ENCODE measurements at regions not wholly inside any gene's neighbourhood (a gene's known extent, or its start where the extent isn't known, plus 50 kb on each side); places are given as distances from the start of the nearest gene placed in this dataset.

- no peaks in the 10 kb centered on the region for H3K36me3 ChIP-seq (ENCODE audit: control insufficient read depth in 2 of 2, insufficient read depth in 2 of 2, low read length in 2 of 2)
- no peak overlapping the region for H3K9ac ChIP-seq (ENCODE audit: low read length in 2 of 2)
These were observed 1464.5 kb downstream of the ZPLD1 start for GRCh38 chr3:103899328-103899727.

DNA sequence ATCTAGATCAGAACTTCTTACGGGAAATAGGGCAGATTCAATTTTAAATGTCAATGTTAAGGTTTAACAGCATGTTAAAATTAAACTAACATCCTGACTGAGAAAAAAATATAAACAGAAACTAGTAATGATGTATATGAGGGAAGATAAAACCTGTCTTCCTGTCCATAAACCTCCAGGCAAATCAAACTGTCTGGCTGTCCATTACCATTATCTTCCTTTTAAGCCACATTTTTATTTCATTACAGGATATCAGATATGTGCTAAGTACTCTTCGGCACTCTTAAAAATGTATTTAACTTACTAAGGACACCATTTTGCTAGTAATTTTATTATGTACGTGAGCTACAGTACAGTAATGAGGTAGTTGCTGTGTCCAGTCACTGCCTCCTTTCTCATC is 1461.7 kb upstream of the ALCAM start:
- Histone ChIP-seq H3K9ac (ENCODE audit: low read length in 2 of 2) (no peak overlapping the region), H3K4me1 (ENCODE audit: control insufficient read depth, insufficient read depth, low read length) (no peaks in the 10 kb centered on the region), H3K27me3 (ENCODE audit: control insufficient read depth in 1 of 2, insufficient read depth in 2 of 2, low read length in 2 of 2) (no peaks in the 10 kb centered on the region), H3K27ac (ENCODE audit: low read length) (no peak overlapping the region), H3K9me3 (ENCODE audit: control insufficient read depth in 2 of 2, low read length in 2 of 2) (no peaks in the 10 kb centered on the region), H3K4me3 (ENCODE audit: low read length in 2 of 2) (no peak overlapping the region), H3K36me3 (ENCODE audit: control insufficient read depth in 2 of 2, insufficient read depth in 2 of 2, low read length in 2 of 2) (no peaks in the 10 kb centered on the region)

More at GRCh38 chr3:103899328-103899727, 1464.5 kb downstream of the ZPLD1 start:
- Histone ChIP-seq H3K4me3 (ENCODE audit: low read length in 2 of 2) (no peak overlapping the region), H3K4me1 (ENCODE audit: control insufficient read depth, insufficient read depth, low read length) (no peaks in the 10 kb centered on the region), H3K27me3 (ENCODE audit: control insufficient read depth in 1 of 2, insufficient read depth in 2 of 2, low read length in 2 of 2) (no peaks in the 10 kb centered on the region), H3K27ac (ENCODE audit: low read length) (no peak overlapping the region), H3K9me3 (ENCODE audit: control insufficient read depth in 2 of 2, low read length in 2 of 2) (no peaks in the 10 kb centered on the region)

GRCh38 chr3:103906304-103906703 is 1460.4 kb upstream of the ALCAM start:
- Histone ChIP-seq H3K27me3 (ENCODE audit: control insufficient read depth in 1 of 2, insufficient read depth in 2 of 2, low read length in 2 of 2) (no peaks in the 10 kb centered on the region), H3K36me3 (ENCODE audit: control insufficient read depth in 2 of 2, insufficient read depth in 2 of 2, low read length in 2 of 2) (no peaks in the 10 kb centered on the region), H3K4me3 (ENCODE audit: low read length in 2 of 2) (no peak overlapping the region), H3K9ac (ENCODE audit: low read length in 2 of 2) (no peak overlapping the region), H3K4me1 (ENCODE audit: control insufficient read depth, insufficient read depth, low read length) (no peaks in the 10 kb centered on the region), H3K27ac (ENCODE audit: low read length) (no peak overlapping the region), H3K9me3 (ENCODE audit: control insufficient read depth in 2 of 2, low read length in 2 of 2) (no peaks in the 10 kb centered on the region)

GRCh38 chr3:103906808-103907207 is 1459.9 kb upstream of the ALCAM start:
- Histone ChIP-seq H3K36me3 (ENCODE audit: control insufficient read depth in 2 of 2, insufficient read depth in 2 of 2, low read length in 2 of 2) (no peaks in the 10 kb centered on the region), H3K9me3 (ENCODE audit: control insufficient read depth in 2 of 2, low read length in 2 of 2) (no peaks in the 10 kb centered on the region), H3K9ac (ENCODE audit: low read length in 2 of 2) (no peak overlapping the region), H3K27ac (ENCODE audit: low read length) (no peak overlapping the region), H3K4me1 (ENCODE audit: control insufficient read depth, insufficient read depth, low read length) (no peaks in the 10 kb centered on the region), H3K4me3 (ENCODE audit: low read length in 2 of 2) (no peak overlapping the region), H3K27me3 (ENCODE audit: control insufficient read depth in 1 of 2, insufficient read depth in 2 of 2, low read length in 2 of 2) (no peaks in the 10 kb centered on the region)

- H3K27me3 ChIP-seq (ENCODE audit: control insufficient read depth in 1 of 2, insufficient read depth in 2 of 2, low read length in 2 of 2) = no peaks in the 10 kb centered on the region
- no peak overlapping the region for H3K9ac ChIP-seq (ENCODE audit: low read length in 2 of 2)
- H3K9me3 ChIP-seq (ENCODE audit: control insufficient read depth in 2 of 2, low read length in 2 of 2) = no peaks in the 10 kb centered on the region
- H3K36me3 ChIP-seq (ENCODE audit: control insufficient read depth in 2 of 2, insufficient read depth in 2 of 2, low read length in 2 of 2) = no peaks in the 10 kb centered on the region
- H3K27ac ChIP-seq (ENCODE audit: low read length) = no peak overlapping the region
- H3K4me3 ChIP-seq (ENCODE audit: low read length in 2 of 2) = no peak overlapping the region
- no peaks in the 10 kb centered on the region for H3K4me1 ChIP-seq (ENCODE audit: control insufficient read depth, insufficient read depth, low read length)
These were observed 1459.1 kb upstream of the ALCAM start for GRCh38 chr3:103907567-103907966.

GRCh38 chr3:103909395-103909794 is 1457.3 kb upstream of the ALCAM start:
- H3K4me3 ChIP-seq (ENCODE audit: low read length in 2 of 2) = no peak overlapping the region
- no peaks in the 10 kb centered on the region for H3K4me1 ChIP-seq (ENCODE audit: control insufficient read depth, insufficient read depth, low read length)
- no peak overlapping the region for H3K27ac ChIP-seq (ENCODE audit: low read length)
- H3K36me3 ChIP-seq (ENCODE audit: control insufficient read depth in 2 of 2, insufficient read depth in 2 of 2, low read length in 2 of 2) = no peaks in the 10 kb centered on the region
- no peaks in the 10 kb centered on the region for H3K9me3 ChIP-seq (ENCODE audit: control insufficient read depth in 2 of 2, low read length in 2 of 2)
- no peak overlapping the region for H3K9ac ChIP-seq (ENCODE audit: low read length in 2 of 2)
- no peaks in the 10 kb centered on the region for H3K27me3 ChIP-seq (ENCODE audit: control insufficient read depth in 1 of 2, insufficient read depth in 2 of 2, low read length in 2 of 2)

- Histone ChIP-seq H3K27ac (ENCODE audit: low read length) (no peak overlapping the region), H3K9me3 (ENCODE audit: control insufficient read depth in 2 of 2, low read length in 2 of 2) (no peaks in the 10 kb centered on the region), H3K9ac (ENCODE audit: low read length in 2 of 2) (no peak overlapping the region), H3K4me3 (ENCODE audit: low read length in 2 of 2) (no peak overlapping the region), H3K27me3 (ENCODE audit: control insufficient read depth in 1 of 2, insufficient read depth in 2 of 2, low read length in 2 of 2) (no peaks in the 10 kb centered on the region), H3K36me3 (ENCODE audit: control insufficient read depth in 2 of 2, insufficient read depth in 2 of 2, low read length in 2 of 2) (no peaks in the 10 kb centered on the region), H3K4me1 (ENCODE audit: control insufficient read depth, insufficient read depth, low read length) (no peaks in the 10 kb centered on the region)
These were observed 1448.4 kb upstream of the ALCAM start for GRCh38 chr3:103918336-103918735.

- Histone ChIP-seq H3K36me3 (ENCODE audit: control insufficient read depth in 2 of 2, insufficient read depth in 2 of 2, low read length in 2 of 2) (no peaks in the 10 kb centered on the region), H3K4me3 (ENCODE audit: low read length in 2 of 2) (no peak overlapping the region), H3K9me3 (ENCODE audit: control insufficient read depth in 2 of 2, low read length in 2 of 2) (no peaks in the 10 kb centered on the region), H3K9ac (ENCODE audit: low read length in 2 of 2) (no peak overlapping the region), H3K27ac (ENCODE audit: low read length) (no peak overlapping the region), H3K4me1 (ENCODE audit: control insufficient read depth, insufficient read depth, low read length) (no peaks in the 10 kb centered on the region), H3K27me3 (ENCODE audit: control insufficient read depth in 1 of 2, insufficient read depth in 2 of 2, low read length in 2 of 2) (no peaks in the 10 kb centered on the region)
These were observed 1447.4 kb upstream of the ALCAM start for GRCh38 chr3:103919327-103919726.

GRCh38 chr3:103923907-103924306 is 1442.8 kb upstream of the ALCAM start:
- H3K9me3 ChIP-seq (ENCODE audit: control insufficient read depth in 2 of 2, low read length in 2 of 2) = no peaks in the 10 kb centered on the region
- H3K27me3 ChIP-seq (ENCODE audit: control insufficient read depth in 1 of 2, insufficient read depth in 2 of 2, low read length in 2 of 2) = no peaks in the 10 kb centered on the region
- no peak overlapping the region for H3K9ac ChIP-seq (ENCODE audit: low read length in 2 of 2)
- H3K27ac ChIP-seq (ENCODE audit: low read length) = no peak overlapping the region
- H3K4me1 ChIP-seq (ENCODE audit: control insufficient read depth, insufficient read depth, low read length) = no peaks in the 10 kb centered on the region
- no peaks in the 10 kb centered on the region for H3K36me3 ChIP-seq (ENCODE audit: control insufficient read depth in 2 of 2, insufficient read depth in 2 of 2, low read length in 2 of 2)
- H3K4me3 ChIP-seq (ENCODE audit: low read length in 2 of 2) = no peak overlapping the region

- Histone ChIP-seq H3K4me3 (ENCODE audit: low read length in 2 of 2) (no peak overlapping the region), H3K9ac (ENCODE audit: low read length in 2 of 2) (no peak overlapping the region), H3K27me3 (ENCODE audit: control insufficient read depth in 1 of 2, insufficient read depth in 2 of 2, low read length in 2 of 2) (no peaks in the 10 kb centered on the region), H3K9me3 (ENCODE audit: control insufficient read depth in 2 of 2, low read length in 2 of 2) (no peaks in the 10 kb centered on the region), H3K36me3 (ENCODE audit: control insufficient read depth in 2 of 2, insufficient read depth in 2 of 2, low read length in 2 of 2) (no peaks in the 10 kb centered on the region), H3K4me1 (ENCODE audit: control insufficient read depth, insufficient read depth, low read length) (no peaks in the 10 kb centered on the region), H3K27ac (ENCODE audit: low read length) (no peak overlapping the region)
These were observed 1442.2 kb upstream of the ALCAM start for GRCh38 chr3:103924544-103924943.

DNA sequence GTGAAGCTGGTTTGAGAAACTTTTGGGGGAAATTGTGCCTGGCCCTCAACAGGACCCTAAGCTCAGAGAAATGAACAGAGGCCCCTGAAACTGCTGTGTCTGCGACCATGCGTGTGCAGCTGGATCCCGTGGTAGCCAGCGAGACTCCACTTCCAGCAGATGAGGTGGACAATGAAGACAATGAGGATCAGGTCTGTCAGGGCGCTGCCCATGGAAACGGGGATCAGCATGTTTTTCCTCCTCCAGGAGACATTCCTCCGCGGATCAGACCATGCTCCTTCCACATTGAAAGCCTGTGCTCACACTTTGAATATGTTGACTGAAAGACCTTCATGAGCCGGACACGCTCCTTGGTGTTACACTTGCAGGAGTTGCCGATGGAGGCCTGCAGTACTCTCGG is 1439.8 kb upstream of the ALCAM start:
- Histone ChIP-seq H3K27me3 (ENCODE audit: control insufficient read depth in 1 of 2, insufficient read depth in 2 of 2, low read length in 2 of 2) (no peaks in the 10 kb centered on the region), H3K36me3 (ENCODE audit: control insufficient read depth in 2 of 2, insufficient read depth in 2 of 2, low read length in 2 of 2) (no peaks in the 10 kb centered on the region), H3K4me3 (ENCODE audit: low read length in 2 of 2) (no peak overlapping the region), H3K9me3 (ENCODE audit: control insufficient read depth in 2 of 2, low read length in 2 of 2) (peaks cover 0 to 5% of the 10 kb centered on the region in 2 donors), H3K27ac (ENCODE audit: low read length) (no peak overlapping the region), H3K4me1 (ENCODE audit: control insufficient read depth, insufficient read depth, low read length) (no peaks in the 10 kb centered on the region), H3K9ac (ENCODE audit: low read length in 2 of 2) (no peak overlapping the region)
